Stimulated activated CD8-positive, alpha-beta memory T cell treated with anti-CD3 and anti-CD28 coated beads, Interleukin-7, amount 100 ng/mL, for 4 hours (primary cell): ENCODE measurements at regions not wholly inside any gene's neighbourhood (a gene's known extent, or its start where the extent isn't known, plus 50 kb on each side); places are given as distances from the start of the nearest gene placed in this dataset.
"Not testable (repeated sequence)": the region's sequence is repeated elsewhere in the genome, so short reads cannot be mapped to it uniquely, and the experiment has no call there.

Source experiments
- DNase-seq, 2 donors: peaks; one replicate each; pipeline ENCODE4 v3.0.0-alpha.2; 2020; ENCODE audit warnings: low read depth in 2 of 2

GRCh38 chr7:10579561-10579960 is 394.1 kb upstream of the PHF14 start:
- no peak for DNase-seq

GRCh38 chr7:10584886-10585285 is 388.8 kb upstream of the PHF14 start:
- DNase-seq: no peak

GRCh38 chr7:10588084-10588483 is 385.6 kb upstream of the PHF14 start:
- no peak for DNase-seq

- no peak for DNase-seq
Observed at GRCh38 chr7:10592604-10593003, 381.1 kb upstream of the PHF14 start.

GRCh38 chr7:10593080-10593479 is 380.6 kb upstream of the PHF14 start:
- DNase-seq: no peak

GRCh38 chr7:10596827-10597226 is 376.8 kb upstream of the PHF14 start:
- no peak for DNase-seq

GRCh38 chr7:10604128-10604527 is 369.5 kb upstream of the PHF14 start:
- DNase-seq: no peak

- no peak for DNase-seq
Observed at GRCh38 chr7:10612950-10613349, 360.7 kb upstream of the PHF14 start.

- DNase-seq: no peak
Observed at GRCh38 chr7:10618953-10619352, 354.7 kb upstream of the PHF14 start.

GRCh38 chr7:10632712-10633111 is 341.0 kb upstream of the PHF14 start:
- no peak for DNase-seq

- no peak for DNase-seq
Observed at GRCh38 chr7:10634239-10634638, 339.4 kb upstream of the PHF14 start.

GRCh38 chr7:10637991-10638390 is 335.7 kb upstream of the PHF14 start:
- DNase-seq: no peak

GRCh38 chr7:10643545-10643944 is 330.1 kb upstream of the PHF14 start:
- no peak for DNase-seq

- no peak for DNase-seq
Observed at GRCh38 chr7:10644849-10645248, 328.8 kb upstream of the PHF14 start.

- DNase-seq: no peak
Observed at GRCh38 chr7:10646194-10646593, 327.5 kb upstream of the PHF14 start.

- no peak for DNase-seq
Observed at GRCh38 chr7:10648289-10648688, 325.4 kb upstream of the PHF14 start.

- not testable (repeated sequence) for DNase-seq
Observed at GRCh38 chr7:10649120-10649519, 324.6 kb upstream of the PHF14 start.

- no peak for DNase-seq
Observed at GRCh38 chr7:10655031-10655430, 318.6 kb upstream of the PHF14 start.

- no peak for DNase-seq
Observed at GRCh38 chr7:10657201-10657600, 316.5 kb upstream of the PHF14 start.

GRCh38 chr7:10657837-10658236 is 315.8 kb upstream of the PHF14 start:
- no peak for DNase-seq

GRCh38 chr7:10662491-10662890 is 311.2 kb upstream of the PHF14 start:
- DNase-seq: no peak

GRCh38 chr7:10662982-10663884 is 310.4 kb upstream of the PHF14 start:
- DNase-seq: no peak

- DNase-seq: no peak
Observed at GRCh38 chr7:10672186-10672585, 301.5 kb upstream of the PHF14 start.

GRCh38 chr7:10677211-10677610 is 296.5 kb upstream of the PHF14 start:
- no peak for DNase-seq
